Stimulated activated naive B cell treated with anti-CD40 and anti-IgM and Interleukin-4, amounts not matched to agents 10 μg/mL and 1 μg/mL and 100 μg/mL, for 72 hours (primary cell): ENCODE measurements at regions not wholly inside any gene's neighbourhood (a gene's known extent, or its start where the extent isn't known, plus 50 kb on each side); places are given as distances from the start of the nearest gene placed in this dataset.

Experiments used
- ATAC-seq, 2 donors: fragments of 150-1000 bp; cut with Tn5 transposase; replicated peaks; 2 replicates each; pipeline ENCODE4 v1.10.0; 2021; ENCODE audit warnings: moderate library complexity in 1 of 2
- DNase-seq: peaks from one replicate; pipeline ENCODE4 v3.0.0; 2021
- H3K27ac Mint-ChIP-seq: one replicate; pipeline ENCODE4 v1.8.0; 2022; ENCODE audit warnings: mild to moderate bottlenecking, mixed read lengths
- H3K27me3 Mint-ChIP-seq, 2 donors: one replicate each; pipeline ENCODE4 v1.8.0; 2022; ENCODE audit warnings: mixed read lengths in 2 of 2
- H3K36me3 Mint-ChIP-seq, 2 donors: one replicate each; pipeline ENCODE4 v1.8.0; 2022; ENCODE audit warnings: mixed read lengths in 2 of 2, mild to moderate bottlenecking in 1 of 2
- H3K4me1 Mint-ChIP-seq, 2 donors: one replicate each; pipeline ENCODE4 v1.8.0; 2022; ENCODE audit warnings: mixed read lengths in 2 of 2, mild to moderate bottlenecking in 1 of 2
- H3K4me3 Mint-ChIP-seq, 2 donors: one replicate each; pipeline ENCODE4 v1.8.0; 2022; ENCODE audit warnings: mild to moderate bottlenecking in 2 of 2, mixed read lengths in 2 of 2, moderate library complexity in 1 of 2
- H3K9me3 Mint-ChIP-seq, 2 donors: one replicate each; pipeline ENCODE4 v1.8.0; 2022; ENCODE audit warnings: mixed read lengths in 2 of 2, mild to moderate bottlenecking in 1 of 2

DNA sequence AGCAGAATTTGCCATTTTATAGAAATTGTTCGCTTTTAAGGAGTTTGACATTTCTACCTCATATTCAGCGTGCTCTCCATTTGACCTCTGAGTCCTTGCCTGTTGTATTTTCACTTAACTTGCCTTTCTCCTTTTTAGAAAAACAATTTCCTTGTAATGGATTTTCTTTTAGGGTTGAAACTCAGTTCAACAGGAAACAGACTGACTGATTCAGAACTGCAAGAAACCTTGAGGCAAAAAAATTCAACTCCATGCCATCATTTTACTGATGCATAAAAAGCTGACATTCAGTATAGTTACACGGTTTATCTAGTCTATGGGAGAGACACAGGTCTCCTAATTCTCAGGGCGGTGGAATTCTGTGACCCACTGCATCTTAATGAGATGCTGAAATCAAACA lies 59.8 kb downstream of the MRPS30 start:
- H3K4me1 Mint-ChIP-seq, result no peaks in the 10 kb centered on the region
- H3K9me3 Mint-ChIP-seq, result no peaks in the 10 kb centered on the region
- ATAC-seq, result no peak
- H3K4me3 Mint-ChIP-seq, result no peak overlapping the region
- no peaks in the 10 kb centered on the region for H3K36me3 Mint-ChIP-seq
- H3K27me3 Mint-ChIP-seq, result no peaks in the 10 kb centered on the region
- H3K27ac Mint-ChIP-seq, result no peak overlapping the region
- no peak for DNase-seq

- H3K27ac Mint-ChIP-seq, result no peak overlapping the region
- peaks cover 0 to 3% of the 10 kb centered on the region in 2 donors for H3K4me1 Mint-ChIP-seq
- DNase-seq (no peak), ATAC-seq (no peak)
- no peak overlapping the region for H3K4me3 Mint-ChIP-seq
- no peaks in the 10 kb centered on the region for H3K9me3 Mint-ChIP-seq
- H3K36me3 Mint-ChIP-seq, result no peaks in the 10 kb centered on the region
- H3K27me3 Mint-ChIP-seq, result no peaks in the 10 kb centered on the region
These were observed 61.2 kb downstream of the MRPS30 start for GRCh38 chr5:44869928-44870327.

- no peaks in the 10 kb centered on the region for H3K36me3 Mint-ChIP-seq
- no peak for DNase-seq
- H3K27ac Mint-ChIP-seq, result no peak overlapping the region
- H3K4me1 Mint-ChIP-seq, result peaks cover 0 to 3% of the 10 kb centered on the region in 2 donors
- H3K4me3 Mint-ChIP-seq, result no peak overlapping the region
- H3K27me3 Mint-ChIP-seq, result no peaks in the 10 kb centered on the region
- H3K9me3 Mint-ChIP-seq, result no peaks in the 10 kb centered on the region
- ATAC-seq, result no peak
These were observed 61.7 kb downstream of the MRPS30 start for GRCh38 chr5:44870430-44870829.

DNA sequence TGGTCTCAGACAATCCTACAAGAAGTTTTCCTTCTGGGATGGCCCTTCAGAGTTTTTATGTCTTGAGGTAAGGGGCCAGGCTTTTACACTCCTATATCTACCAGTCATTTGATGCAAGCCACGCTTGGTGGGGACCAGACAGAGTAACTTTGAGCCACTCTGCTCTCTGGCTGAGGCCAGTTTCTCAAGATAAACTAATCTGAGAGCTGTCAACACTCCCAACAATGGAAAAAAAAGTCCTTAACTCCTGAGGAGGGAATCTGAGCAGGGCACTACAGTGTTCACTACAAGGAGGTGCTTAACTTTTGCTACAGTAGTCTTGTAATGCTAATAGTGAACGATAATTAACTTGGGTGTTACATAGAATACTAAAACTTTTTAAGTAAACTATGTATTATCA lies 62.7 kb downstream of the MRPS30 start:
- H3K4me3 Mint-ChIP-seq, result no peak overlapping the region
- H3K27ac Mint-ChIP-seq, result no peak overlapping the region
- no peaks in the 10 kb centered on the region for H3K36me3 Mint-ChIP-seq
- peaks cover 8% of the 10 kb centered on the region in 2 donors for H3K4me1 Mint-ChIP-seq
- no peaks in the 10 kb centered on the region for H3K9me3 Mint-ChIP-seq
- ATAC-seq (no peak), DNase-seq (no peak)
- H3K27me3 Mint-ChIP-seq, result no peaks in the 10 kb centered on the region

DNA sequence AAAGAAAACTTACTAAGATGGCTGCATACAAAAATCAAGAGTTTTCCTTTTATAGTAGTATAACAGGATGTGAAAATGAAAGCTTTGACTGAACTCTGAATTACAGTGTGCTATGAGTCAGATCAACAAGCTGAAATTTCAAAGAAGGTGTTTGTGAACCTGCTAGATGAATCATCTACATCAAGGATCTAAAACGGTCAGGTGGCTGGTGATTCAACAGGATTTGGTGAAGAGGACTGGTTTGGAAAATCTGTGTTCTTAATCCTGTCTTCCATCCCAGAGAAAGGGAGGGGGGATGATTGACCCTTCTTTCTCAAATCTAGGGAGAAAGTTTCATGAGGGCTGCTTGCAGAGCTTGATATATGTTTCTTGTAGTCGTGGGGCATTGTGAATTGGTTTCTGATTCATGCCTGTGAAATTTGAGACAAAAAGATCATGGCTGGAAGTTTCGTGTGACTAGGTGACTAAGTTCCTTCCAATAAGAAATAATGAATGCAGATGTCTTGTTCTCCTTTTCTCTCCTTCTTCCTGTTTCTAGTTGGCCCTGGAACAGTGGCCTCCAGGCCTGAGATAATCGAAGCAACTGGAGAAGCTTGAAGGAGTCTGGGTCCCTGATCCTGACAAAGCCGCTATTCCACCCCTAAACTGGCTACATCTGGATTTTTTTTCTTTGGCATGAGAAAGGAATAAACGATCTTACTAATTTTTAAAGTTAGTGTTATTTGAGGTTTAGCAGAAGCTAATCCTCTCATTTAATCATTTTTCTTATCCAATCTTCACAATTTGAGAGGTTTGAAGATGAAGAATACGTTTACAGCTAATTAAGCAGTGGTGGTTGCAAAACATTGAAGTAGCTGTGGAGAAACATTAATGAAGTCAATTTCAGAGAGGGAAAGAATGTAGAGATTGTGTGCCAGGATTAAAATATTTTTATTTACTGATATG lies 67.2 kb downstream of the MRPS30 start:
- no peak for DNase-seq
- peak overlapping the region; percentile 88 for H3K27ac Mint-ChIP-seq
- H3K4me1 Mint-ChIP-seq, result peaks cover 8% of the 10 kb centered on the region in 2 donors

GRCh38 chr5:44881266-44881665 lies 72.5 kb downstream of the MRPS30 start:
- Mint-ChIP-seq H3K36me3 (peaks cover 0 to 1% of the 10 kb centered on the region in 2 donors), H3K4me1 (peaks cover 0 to under 1% of the 10 kb centered on the region in 2 donors), H3K27me3 (no peaks in the 10 kb centered on the region), H3K9me3 (no peaks in the 10 kb centered on the region), H3K27ac (no peak overlapping the region), H3K4me3 (no peak overlapping the region)
- ATAC-seq (no peak), DNase-seq (no peak)

More for the DNA sequence above, 67.2 kb downstream of the MRPS30 start:
- no peaks in the 10 kb centered on the region for H3K36me3 Mint-ChIP-seq
- H3K4me3 Mint-ChIP-seq, result peak overlapping the region; percentile 46 to 51
- H3K27me3 Mint-ChIP-seq, result no peaks in the 10 kb centered on the region
- ATAC-seq, result peak; percentile 97 to 100
- no peaks in the 10 kb centered on the region for H3K9me3 Mint-ChIP-seq

- no peaks in the 10 kb centered on the region for H3K27me3 Mint-ChIP-seq
- H3K27ac Mint-ChIP-seq, result no peak overlapping the region
- DNase-seq, result no peak
- no peaks in the 10 kb centered on the region for H3K4me1 Mint-ChIP-seq
- ATAC-seq, result no peak
- H3K4me3 Mint-ChIP-seq, result no peak overlapping the region
- H3K9me3 Mint-ChIP-seq, result no peaks in the 10 kb centered on the region
- peaks cover 0 to 1% of the 10 kb centered on the region in 2 donors for H3K36me3 Mint-ChIP-seq
These were observed 75.3 kb downstream of the MRPS30 start for GRCh38 chr5:44884036-44884435.

DNA sequence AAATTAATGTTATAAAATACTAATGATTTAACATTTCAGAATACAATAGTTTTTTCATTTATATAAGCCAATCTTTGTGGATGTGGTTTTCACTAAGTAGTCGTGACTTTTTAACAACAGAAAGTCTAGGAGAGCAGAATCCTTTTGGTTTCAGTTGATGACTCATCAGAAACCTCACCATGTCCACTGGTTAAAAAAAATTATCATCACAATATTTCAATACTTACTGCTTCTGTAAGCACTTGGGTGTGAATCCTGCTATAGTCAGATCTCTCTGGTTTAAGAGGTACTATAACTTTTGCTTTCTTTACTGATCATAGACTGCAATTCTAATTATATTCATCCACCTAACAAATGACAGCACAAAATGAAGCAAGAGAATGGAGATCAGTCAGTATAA lies 77.2 kb downstream of the MRPS30 start:
- no peaks in the 10 kb centered on the region for H3K4me1 Mint-ChIP-seq
- H3K36me3 Mint-ChIP-seq, result peaks cover 0 to 1% of the 10 kb centered on the region in 2 donors
- DNase-seq (no peak), ATAC-seq (peak in 1 of 2 donors; percentile 29)
- H3K27ac Mint-ChIP-seq, result no peak overlapping the region
- no peak overlapping the region for H3K4me3 Mint-ChIP-seq
- no peaks in the 10 kb centered on the region for H3K9me3 Mint-ChIP-seq
- H3K27me3 Mint-ChIP-seq, result no peaks in the 10 kb centered on the region

- Mint-ChIP-seq H3K4me3 (no peak overlapping the region), H3K4me1 (no peaks in the 10 kb centered on the region), H3K9me3 (no peaks in the 10 kb centered on the region), H3K27me3 (no peaks in the 10 kb centered on the region), H3K27ac (no peak overlapping the region), H3K36me3 (peaks cover 0 to 1% of the 10 kb centered on the region in 2 donors)
- ATAC-seq, result no peak
- no peak for DNase-seq
These were observed 79.0 kb downstream of the MRPS30 start for GRCh38 chr5:44887722-44888121.

DNA sequence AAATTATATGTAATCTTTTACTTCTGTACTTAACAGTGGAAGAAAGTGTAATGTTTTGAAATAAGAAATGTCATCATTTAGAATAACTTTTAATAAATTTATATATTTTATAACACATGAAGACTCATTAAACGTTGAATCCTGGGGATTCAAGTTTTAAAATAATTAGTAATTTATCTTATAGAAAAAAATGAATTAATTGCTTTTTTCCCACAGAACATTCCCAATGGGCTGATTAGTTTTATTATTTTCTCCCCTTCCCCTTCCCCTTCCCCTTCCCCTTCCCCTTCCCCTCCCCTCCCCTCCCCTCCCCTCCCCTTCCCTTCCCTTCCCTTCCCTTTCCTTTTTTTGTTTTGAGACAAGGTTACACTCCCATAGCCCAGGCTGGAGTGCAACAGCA lies 79.7 kb downstream of the MRPS30 start:
- H3K27me3 Mint-ChIP-seq, result no peaks in the 10 kb centered on the region
- H3K27ac Mint-ChIP-seq, result no peak overlapping the region
- peaks cover 0 to 4% of the 10 kb centered on the region in 2 donors for H3K9me3 Mint-ChIP-seq
- no peaks in the 10 kb centered on the region for H3K4me1 Mint-ChIP-seq
- no peak overlapping the region for H3K4me3 Mint-ChIP-seq
- ATAC-seq, result no peak
- DNase-seq, result no peak
- H3K36me3 Mint-ChIP-seq, result peaks cover 0 to 1% of the 10 kb centered on the region in 2 donors

GRCh38 chr5:44891116-44891515 lies 82.4 kb downstream of the MRPS30 start:
- ATAC-seq (no peak), DNase-seq (no peak)
- Mint-ChIP-seq H3K27me3 (no peaks in the 10 kb centered on the region), H3K27ac (no peak overlapping the region), H3K4me3 (no peak overlapping the region), H3K4me1 (no peaks in the 10 kb centered on the region), H3K36me3 (no peaks in the 10 kb centered on the region), H3K9me3 (peaks cover 0 to 4% of the 10 kb centered on the region in 2 donors)

DNA sequence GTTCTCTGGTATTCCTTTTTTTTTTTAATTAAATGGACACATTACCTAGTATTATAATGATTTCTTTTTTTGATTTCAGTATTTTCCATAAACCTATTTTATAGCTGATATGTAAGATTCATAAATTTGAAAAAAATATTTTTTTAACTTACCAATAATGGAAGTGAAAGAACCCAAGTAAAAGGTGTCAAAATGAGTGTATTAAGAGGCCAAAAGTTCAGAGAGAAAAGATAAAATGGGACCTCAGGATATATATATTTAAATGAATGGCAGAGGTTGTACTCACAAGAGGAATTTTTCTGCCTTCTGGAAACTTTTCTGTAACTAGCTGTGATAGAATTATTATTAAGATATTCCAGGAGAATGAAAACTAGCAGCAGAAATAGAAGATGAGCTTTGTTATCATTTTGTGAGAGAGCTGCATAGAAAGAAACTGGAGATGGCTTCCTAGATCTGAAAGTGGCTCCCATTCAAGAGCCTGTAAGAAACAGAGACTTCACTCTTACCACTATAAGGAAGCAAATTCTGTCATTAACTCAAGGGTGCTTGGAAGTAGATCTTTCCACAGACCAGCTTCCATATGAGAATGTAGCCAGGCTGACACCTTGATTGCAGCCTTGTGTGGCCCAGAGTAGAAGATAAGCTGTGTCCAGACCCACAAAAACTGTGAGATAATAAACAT lies 91.7 kb downstream of the MRPS30 start:
- DNase-seq, result no peak
- H3K36me3 Mint-ChIP-seq, result no peaks in the 10 kb centered on the region
- H3K9me3 Mint-ChIP-seq, result no peaks in the 10 kb centered on the region
- no peaks in the 10 kb centered on the region for H3K27me3 Mint-ChIP-seq
- H3K4me3 Mint-ChIP-seq, result no peak overlapping the region
- no peaks in the 10 kb centered on the region for H3K4me1 Mint-ChIP-seq
- no peak overlapping the region for H3K27ac Mint-ChIP-seq
- ATAC-seq, result no peak

- Mint-ChIP-seq H3K4me1 (no peaks in the 10 kb centered on the region), H3K27ac (no peak overlapping the region), H3K9me3 (no peaks in the 10 kb centered on the region), H3K36me3 (no peaks in the 10 kb centered on the region), H3K4me3 (no peak overlapping the region), H3K27me3 (no peaks in the 10 kb centered on the region)
- ATAC-seq (no peak), DNase-seq (no peak)
These were observed 98.6 kb downstream of the MRPS30 start for GRCh38 chr5:44907396-44907795.

- DNase-seq (no peak), ATAC-seq (no peak)
- Mint-ChIP-seq H3K27me3 (no peaks in the 10 kb centered on the region), H3K36me3 (no peaks in the 10 kb centered on the region), H3K27ac (no peak overlapping the region), H3K9me3 (no peaks in the 10 kb centered on the region), H3K4me1 (no peaks in the 10 kb centered on the region), H3K4me3 (no peak overlapping the region)
These were observed 100.3 kb downstream of the MRPS30 start for GRCh38 chr5:44909004-44909403.

DNA sequence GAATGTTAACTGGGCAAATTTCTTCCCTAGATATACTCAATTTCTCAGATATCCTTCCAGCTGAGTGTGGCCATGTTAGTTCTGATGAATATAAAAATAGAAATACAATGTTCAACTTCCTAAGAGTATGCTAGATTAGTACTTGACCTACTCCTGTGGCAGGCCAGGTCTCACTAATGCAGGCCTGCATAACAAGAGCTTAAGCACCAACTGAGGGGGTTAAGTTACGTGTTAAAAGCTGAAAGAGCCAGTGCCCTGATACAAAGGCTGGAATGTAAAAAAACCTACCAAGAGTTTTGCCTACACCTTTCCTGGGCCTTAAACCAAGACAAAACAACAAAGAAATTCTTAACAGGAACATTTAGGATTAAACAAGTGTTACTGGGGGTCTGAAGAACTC lies 102.8 kb downstream of the MRPS30 start:
- Mint-ChIP-seq H3K4me1 (no peaks in the 10 kb centered on the region), H3K9me3 (no peaks in the 10 kb centered on the region), H3K36me3 (no peaks in the 10 kb centered on the region), H3K27ac (no peak overlapping the region), H3K27me3 (no peaks in the 10 kb centered on the region), H3K4me3 (no peak overlapping the region)
- DNase-seq (no peak), ATAC-seq (no peak)
